H9 (cell line): ENCODE measurements at regions not wholly inside any gene's neighbourhood (a gene's known extent, or its start where the extent isn't known, plus 50 kb on each side); places are given as distances from the start of the nearest gene placed in this dataset.

Experiments used
- DNase-seq: peaks from one replicate; pipeline ENCODE4 v3.0.0-alpha.2; 2017
- H2AFZ ChIP-seq: one replicate; pipeline ENCODE4 v1.6.1; 2013; ENCODE audit warnings: mild to moderate bottlenecking, low read length, control low read depth, moderate library complexity
- H2AK5ac ChIP-seq: 2 replicates; pipeline ENCODE4 v1.6.1; 2013; ENCODE audit warnings: low read length, control low read depth, mixed read lengths; ENCODE audit not compliant: insufficient read length
- H2BK120ac ChIP-seq: one replicate; pipeline ENCODE4 v1.6.1; 2013; ENCODE audit warnings: low read depth, mild to moderate bottlenecking, low read length, control low read depth, inconsistent platforms; ENCODE audit not compliant: poor library complexity, severe bottlenecking
- H2BK12ac ChIP-seq: 2 replicates; pipeline ENCODE4 v1.6.1; 2013; ENCODE audit warnings: low read length, control low read depth, mixed read lengths, low read depth; ENCODE audit not compliant: insufficient read length
- H2BK15ac ChIP-seq: 2 replicates; pipeline ENCODE4 v1.6.1; 2013; ENCODE audit warnings: low read depth, low read length, control low read depth
- H2BK20ac ChIP-seq: one replicate; pipeline ENCODE4 v1.6.1; 2013; ENCODE audit warnings: low read depth, mild to moderate bottlenecking, low read length, control low read depth, inconsistent platforms; ENCODE audit not compliant: poor library complexity, severe bottlenecking
- H2BK5ac ChIP-seq: 2 replicates; pipeline ENCODE4 v1.6.1; 2013; ENCODE audit warnings: low read length, control low read depth, mixed read lengths; ENCODE audit not compliant: insufficient read length
- H3K14ac ChIP-seq: 2 replicates; pipeline ENCODE4 v1.6.1; 2013; ENCODE audit warnings: low read length, control low read depth; ENCODE audit not compliant: insufficient read depth
- H3K18ac ChIP-seq: 2 replicates; pipeline ENCODE4 v1.6.1; 2013; ENCODE audit warnings: low read depth, mild to moderate bottlenecking, mixed read lengths, low read length, control low read depth; ENCODE audit not compliant: insufficient read length
- H3K23ac ChIP-seq: 2 replicates; pipeline ENCODE4 v1.6.1; 2013; ENCODE audit warnings: low read length, control low read depth, mixed read lengths, low read depth; ENCODE audit not compliant: insufficient read length
- H3K23me2 ChIP-seq: 2 replicates; pipeline ENCODE4 v1.6.1; 2013; ENCODE audit warnings: low read depth, mild to moderate bottlenecking, mixed read lengths, low read length, control low read depth; ENCODE audit not compliant: insufficient read length, poor library complexity, severe bottlenecking
- H3K27ac ChIP-seq: 2 replicates; pipeline ENCODE4 v1.5.1; 2013; ENCODE audit warnings: low read length, control low read depth, mixed read lengths, low read depth; ENCODE audit not compliant: insufficient read length
- H3K27me3 ChIP-seq: 2 replicates; pipeline ENCODE4 v1.6.1; 2013; ENCODE audit warnings: low read length, control low read depth, inconsistent platforms; ENCODE audit not compliant: insufficient read depth
- H3K4ac ChIP-seq: 2 replicates; pipeline ENCODE4 v1.6.1; 2013; ENCODE audit warnings: low read depth, mild to moderate bottlenecking, control low read depth, inconsistent platforms, low read length, moderate library complexity
- H3K4me1 ChIP-seq: 2 replicates; pipeline ENCODE4 v1.6.1; 2013; ENCODE audit warnings: low read length, control low read depth, inconsistent platforms; ENCODE audit not compliant: insufficient read depth
- H3K4me2 ChIP-seq: 2 replicates; pipeline ENCODE4 v1.6.1; 2013; ENCODE audit warnings: low read length, control low read depth, mixed read lengths; ENCODE audit not compliant: insufficient read length, insufficient read depth
- H3K56ac ChIP-seq: 2 replicates; pipeline ENCODE4 v1.6.1; 2013; ENCODE audit warnings: low read depth, mild to moderate bottlenecking, mixed read lengths, low read length, control low read depth; ENCODE audit not compliant: insufficient read length
- H3K79me1 ChIP-seq: 2 replicates; pipeline ENCODE4 v1.6.1; 2013; ENCODE audit warnings: low read depth, mild to moderate bottlenecking, moderate library complexity, low read length, control low read depth, inconsistent platforms; ENCODE audit not compliant: insufficient read depth, poor library complexity, severe bottlenecking
- H3K79me2 ChIP-seq: 2 replicates; pipeline ENCODE4 v1.6.1; 2013; ENCODE audit warnings: low read length, control low read depth, inconsistent platforms; ENCODE audit not compliant: insufficient read depth
- H3K9ac ChIP-seq: 2 replicates; pipeline ENCODE4 v1.6.1; 2013; ENCODE audit warnings: low read length, control low read depth, mixed read lengths; ENCODE audit not compliant: insufficient read length; ENCODE audit errors: extremely low read depth
- H3K9me3 ChIP-seq: one replicate; pipeline ENCODE4 v1.6.1; 2013; ENCODE audit warnings: low read depth, low read length, inconsistent platforms; ENCODE audit not compliant: control insufficient read depth
- H3T11ph ChIP-seq: one replicate; pipeline ENCODE4 v1.6.1; 2013; ENCODE audit warnings: mild to moderate bottlenecking, low read length, control low read depth, inconsistent platforms
- H4K20me1 ChIP-seq: one replicate; pipeline ENCODE4 v1.6.1; 2013; ENCODE audit not compliant: control insufficient read depth, insufficient read length, insufficient read depth
- H4K5ac ChIP-seq: 2 replicates; pipeline ENCODE4 v1.6.1; 2013; ENCODE audit warnings: low read depth, mild to moderate bottlenecking, mixed read lengths, low read length, control low read depth; ENCODE audit not compliant: insufficient read length
- H4K8ac ChIP-seq: replicated peaks from 2 replicates; pipeline ENCODE4 v1.6.1; 2013; ENCODE audit warnings: low read length, control low read depth, mixed read lengths, low read depth; ENCODE audit not compliant: insufficient read length
- H4K91ac ChIP-seq: 2 replicates; pipeline ENCODE4 v1.6.1; 2013; ENCODE audit warnings: low read depth, mild to moderate bottlenecking, moderate library complexity, mixed read lengths, low read length, control low read depth; ENCODE audit not compliant: insufficient read length
- H3K27ac Mint-ChIP-seq, 3 experiments: 2 replicates in 2 of 3; 3 replicates in 1 of 3; pipeline ENCODE4 v1.8.0; 2020 to 2021; ENCODE audit warnings: mixed read lengths in 3 of 3, mild to moderate bottlenecking in 1 of 3, moderate library complexity in 1 of 3
- H3K27me3 Mint-ChIP-seq: 2 replicates; pipeline ENCODE4 v1.8.0; 2021; ENCODE audit warnings: low read depth, mild to moderate bottlenecking, moderate library complexity, mixed read lengths
- H3K36me3 Mint-ChIP-seq, 3 experiments: 2 replicates in 2 of 3; 3 replicates in 1 of 3; pipeline ENCODE4 v1.8.0; 2020 to 2021; ENCODE audit warnings: low read depth in 3 of 3, mixed read lengths in 3 of 3; ENCODE audit not compliant: insufficient read depth in 1 of 3
- H3K4me1 Mint-ChIP-seq, 2 experiments: 2 replicates each; pipeline ENCODE4 v1.8.0; 2020; ENCODE audit warnings: mixed read lengths in 2 of 2
- H3K4me3 Mint-ChIP-seq, 2 experiments: 2 replicates in 1 of 2; 3 replicates in 1 of 2; pipeline ENCODE4 v1.8.0; 2020 to 2021; ENCODE audit warnings: mild to moderate bottlenecking in 2 of 2, mixed read lengths in 2 of 2, moderate library complexity in 1 of 2
- H3K9me3 Mint-ChIP-seq, 2 experiments: 2 replicates in 1 of 2; 3 replicates in 1 of 2; pipeline ENCODE4 v1.8.0; 2020; ENCODE audit warnings: mild to moderate bottlenecking in 2 of 2, mixed read lengths in 2 of 2, moderate library complexity in 1 of 2
- WGBS: extraction: QIAGEN DNeasy Blood & Tissue Kit; methylation state at CpG from one replicate; pipeline ENCODE4 v1.1.7; 2013; ENCODE audit warnings: missing lambda C conversion rate, low lambda C conversion rate, mixed read lengths; ENCODE audit not compliant: insufficient read length; ENCODE audit errors: extremely low coverage; 5-methylcytosine and 5-hydroxymethylcytosine counted together
- TF ChIP-seq, protein P1 (sequence below): fragments of 200-600 bp; sonication (generic); conservative IDR thresholded peaks from 3 replicates; pipeline ENCODE4 v1.8.0; 2021; ENCODE audit warnings: antibody characterized with exemption, mild to moderate bottlenecking

DNA sequence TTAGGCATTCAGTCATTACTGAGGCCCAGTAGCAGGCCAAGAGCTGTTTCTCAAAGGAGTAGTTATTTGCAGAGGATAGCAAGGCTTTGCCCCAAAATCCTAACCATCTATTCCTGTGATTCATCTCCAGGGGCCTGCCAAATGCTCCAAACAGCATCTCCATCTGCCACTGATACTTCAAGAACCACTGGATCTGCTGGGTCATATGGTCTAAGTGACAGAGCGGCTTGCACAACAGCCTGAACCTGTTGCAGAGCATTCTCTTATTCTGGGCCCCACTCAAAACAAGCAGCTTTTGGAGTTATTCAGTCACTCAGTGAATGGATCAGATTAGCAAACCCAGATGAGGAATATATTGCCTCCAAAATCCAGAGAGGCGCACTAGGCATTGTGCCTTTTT, 68.8 kb upstream of the ALDH1A3 start:
- no peaks in the 10 kb centered on the region for H3K79me1 ChIP-seq
- H3K18ac ChIP-seq: no peak overlapping the region
- no peak overlapping the region for H3K27ac Mint-ChIP-seq
- H3K27me3 ChIP-seq: no peaks in the 10 kb centered on the region
- H3K14ac ChIP-seq: no peak overlapping the region
- no peak overlapping the region for H2BK5ac ChIP-seq
- H2AK5ac ChIP-seq: no peak overlapping the region
- peaks cover 3% of the 10 kb centered on the region for H3K27me3 Mint-ChIP-seq
- DNase-seq: no peak
- H3K4me1 ChIP-seq: no peaks in the 10 kb centered on the region
- H3K4me3 Mint-ChIP-seq: no peak overlapping the region
- no peak overlapping the region for H4K8ac ChIP-seq
- no peak overlapping the region for H3K4ac ChIP-seq
- H3K56ac ChIP-seq: no peak overlapping the region
- H2BK15ac ChIP-seq: no peak overlapping the region
- H2BK120ac ChIP-seq: no peak overlapping the region
- no peak overlapping the region for H2AFZ ChIP-seq
- no peak overlapping the region for H4K5ac ChIP-seq
- TF ChIP-seq, protein P1, sequence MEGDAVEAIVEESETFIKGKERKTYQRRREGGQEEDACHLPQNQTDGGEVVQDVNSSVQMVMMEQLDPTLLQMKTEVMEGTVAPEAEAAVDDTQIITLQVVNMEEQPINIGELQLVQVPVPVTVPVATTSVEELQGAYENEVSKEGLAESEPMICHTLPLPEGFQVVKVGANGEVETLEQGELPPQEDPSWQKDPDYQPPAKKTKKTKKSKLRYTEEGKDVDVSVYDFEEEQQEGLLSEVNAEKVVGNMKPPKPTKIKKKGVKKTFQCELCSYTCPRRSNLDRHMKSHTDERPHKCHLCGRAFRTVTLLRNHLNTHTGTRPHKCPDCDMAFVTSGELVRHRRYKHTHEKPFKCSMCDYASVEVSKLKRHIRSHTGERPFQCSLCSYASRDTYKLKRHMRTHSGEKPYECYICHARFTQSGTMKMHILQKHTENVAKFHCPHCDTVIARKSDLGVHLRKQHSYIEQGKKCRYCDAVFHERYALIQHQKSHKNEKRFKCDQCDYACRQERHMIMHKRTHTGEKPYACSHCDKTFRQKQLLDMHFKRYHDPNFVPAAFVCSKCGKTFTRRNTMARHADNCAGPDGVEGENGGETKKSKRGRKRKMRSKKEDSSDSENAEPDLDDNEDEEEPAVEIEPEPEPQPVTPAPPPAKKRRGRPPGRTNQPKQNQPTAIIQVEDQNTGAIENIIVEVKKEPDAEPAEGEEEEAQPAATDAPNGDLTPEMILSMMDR: no peak
- H4K91ac ChIP-seq: no peak overlapping the region
- no peak overlapping the region for H2BK20ac ChIP-seq
- no peaks in the 10 kb centered on the region for H3K79me2 ChIP-seq
- peaks cover 13 to 16% of the 10 kb centered on the region in 2 experiments for H3K9me3 Mint-ChIP-seq
- H3K27ac ChIP-seq: no peak overlapping the region
- H3K9ac ChIP-seq: no peak overlapping the region
- no CpG with 5 or more reads among the region's 2 CpGs for WGBS
- peaks cover 4 to 5% of the 10 kb centered on the region in 2 experiments for H3K4me1 Mint-ChIP-seq
- H3T11ph ChIP-seq: no peak overlapping the region
- no peak overlapping the region for H2BK12ac ChIP-seq
- H3K23me2 ChIP-seq: no peaks in the 10 kb centered on the region
- no peaks in the 10 kb centered on the region for H4K20me1 ChIP-seq
- H3K23ac ChIP-seq: no peak overlapping the region
- peaks cover 0 to 7% (median 3%) of the 10 kb centered on the region in 3 experiments; a peak in 6 of 7 replicates for H3K36me3 Mint-ChIP-seq
- no peaks in the 10 kb centered on the region for H3K9me3 ChIP-seq
- H3K4me2 ChIP-seq: no peak overlapping the region
